Stimulated activated CD8-positive, alpha-beta memory T cell treated with anti-CD3 and anti-CD28 coated beads, Interleukin-15, amount 100 ng/mL, for 4 hours (primary cell): ENCODE measurements at regions not wholly inside any gene's neighbourhood (a gene's known extent, or its start where the extent isn't known, plus 50 kb on each side); places are given as distances from the start of the nearest gene placed in this dataset.

Experiments
- DNase-seq, 2 donors: peaks; one replicate each; pipeline ENCODE4 v3.0.0-alpha.2; 2020; ENCODE audit warnings: low read depth in 2 of 2

DNA sequence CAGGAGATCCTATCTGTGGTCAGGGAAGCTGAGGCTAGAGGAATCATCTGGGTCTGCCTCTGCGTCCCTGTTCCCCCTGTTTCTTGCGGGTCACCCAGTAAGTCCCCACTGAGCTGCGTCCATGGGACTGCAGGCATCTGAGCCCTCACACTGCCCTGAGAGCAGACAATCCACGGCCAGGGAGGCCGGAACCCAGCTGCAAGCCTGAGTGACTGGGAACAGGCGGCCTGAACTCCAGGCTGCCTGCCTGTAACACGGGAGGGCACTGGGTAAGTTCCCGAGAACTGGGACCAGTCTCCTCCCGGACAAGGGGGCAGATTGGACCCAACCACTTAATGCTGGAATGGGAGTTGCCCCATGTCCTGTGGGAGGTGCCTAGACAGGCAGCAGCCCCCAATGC lies 727.4 kb downstream of the BRD1 start:
- DNase-seq, result no peak

DNA sequence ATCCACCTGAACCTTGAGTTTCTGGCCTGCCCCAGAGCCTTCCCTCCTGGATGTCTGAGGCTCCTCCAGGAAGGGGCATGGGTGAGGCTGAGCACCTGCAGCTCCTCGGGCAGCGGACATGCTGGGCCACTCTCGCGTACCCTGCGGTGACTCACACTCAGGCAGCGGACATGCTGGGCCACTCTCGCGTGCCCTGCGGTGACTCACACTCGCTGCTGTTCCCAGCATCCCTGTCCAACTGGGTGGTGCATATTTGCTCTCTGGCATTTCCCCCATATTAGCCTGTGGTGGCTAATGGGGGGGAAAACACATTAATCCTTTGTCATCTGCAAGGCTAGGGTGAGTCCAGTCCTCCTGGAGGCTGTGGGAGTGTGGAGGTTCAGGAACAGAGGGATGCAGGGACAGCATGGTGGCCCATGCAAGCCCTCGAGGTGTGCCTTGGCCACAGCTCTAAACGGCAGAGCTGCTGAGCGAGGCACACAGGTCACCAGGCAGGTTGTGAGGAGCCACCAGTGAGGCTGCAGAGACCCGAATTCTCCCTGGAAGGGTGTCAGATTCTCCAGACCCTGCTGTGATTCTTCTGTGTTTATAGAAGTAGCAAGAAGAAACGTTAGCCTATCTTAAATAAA lies 728.1 kb downstream of the BRD1 start:
- DNase-seq, result no peak

DNA sequence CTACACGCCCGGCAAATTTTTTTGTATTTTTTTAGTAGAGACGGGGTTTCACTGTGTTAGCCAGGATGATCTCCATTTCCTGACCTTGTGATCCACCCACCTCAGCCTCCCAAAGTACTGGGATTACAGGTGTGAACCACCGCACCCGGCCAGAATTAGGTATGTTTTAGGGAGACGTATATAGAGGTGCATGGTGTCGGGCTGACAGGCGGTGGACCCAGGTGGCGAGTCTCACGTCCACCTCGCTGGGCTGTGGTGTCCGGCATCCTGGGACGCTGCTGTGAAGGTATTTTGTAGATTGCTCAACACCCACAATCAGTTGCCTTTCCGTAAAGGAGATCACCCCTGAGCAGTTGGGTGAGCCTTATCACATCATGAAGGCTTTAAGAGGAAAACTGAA lies 728.6 kb downstream of the BRD1 start:
- DNase-seq, result no peak

DNA sequence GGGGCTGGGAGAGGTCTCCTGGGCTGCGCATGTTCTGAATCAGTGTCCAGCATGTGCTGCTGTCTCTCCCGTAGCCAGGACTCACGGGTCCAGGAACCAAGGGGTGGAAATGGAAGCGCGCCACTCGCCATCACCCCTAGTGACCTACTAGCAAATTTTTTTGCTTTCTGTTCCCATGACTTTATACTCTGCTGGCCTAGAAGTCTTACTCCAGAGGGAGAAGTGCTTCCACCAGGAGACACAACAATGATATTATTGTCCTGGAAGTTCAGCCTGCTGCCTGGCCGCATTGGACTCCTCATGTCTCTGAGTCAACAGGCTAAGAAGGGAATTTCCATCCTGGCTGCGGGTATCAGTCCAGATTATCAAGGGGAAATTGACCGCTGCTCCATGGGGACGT lies 729.7 kb downstream of the BRD1 start:
- no peak for DNase-seq

DNA sequence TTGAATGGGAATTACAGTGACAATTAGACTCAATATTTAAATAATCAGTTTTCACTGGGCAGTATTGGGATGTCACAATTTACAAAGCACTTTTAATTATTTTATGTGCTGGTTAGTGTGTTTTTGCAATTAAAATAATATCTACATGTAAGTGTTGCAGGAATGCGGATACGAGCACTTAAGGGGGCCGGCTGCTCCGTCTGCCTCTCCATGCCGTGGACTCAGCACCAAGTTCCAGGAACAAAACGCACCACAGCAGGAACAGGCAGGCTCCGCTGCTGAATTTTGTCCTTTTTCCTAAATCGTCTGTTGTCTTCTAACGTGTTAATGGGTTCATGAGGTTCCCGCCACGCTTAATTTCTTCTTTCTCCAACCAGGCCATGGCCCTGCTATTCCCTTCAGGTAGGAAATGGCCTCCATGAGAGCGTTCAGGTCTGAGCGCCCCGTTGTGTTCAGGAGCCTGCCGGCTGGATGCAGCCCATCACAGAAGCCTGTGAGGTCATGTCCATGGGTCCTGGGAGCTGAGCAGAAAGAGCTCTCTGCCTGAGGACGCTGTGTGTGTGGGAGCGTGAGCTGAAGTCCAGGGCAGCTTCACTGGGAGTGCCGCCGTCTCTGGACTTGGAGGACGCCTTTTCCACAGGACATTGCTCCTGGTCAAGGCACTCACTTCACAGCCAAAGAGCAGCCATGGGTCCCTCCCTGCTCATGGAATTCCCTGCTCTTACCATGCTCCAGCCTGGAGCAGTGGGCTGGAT lies 730.3 kb downstream of the BRD1 start:
- DNase-seq, result no peak

DNA sequence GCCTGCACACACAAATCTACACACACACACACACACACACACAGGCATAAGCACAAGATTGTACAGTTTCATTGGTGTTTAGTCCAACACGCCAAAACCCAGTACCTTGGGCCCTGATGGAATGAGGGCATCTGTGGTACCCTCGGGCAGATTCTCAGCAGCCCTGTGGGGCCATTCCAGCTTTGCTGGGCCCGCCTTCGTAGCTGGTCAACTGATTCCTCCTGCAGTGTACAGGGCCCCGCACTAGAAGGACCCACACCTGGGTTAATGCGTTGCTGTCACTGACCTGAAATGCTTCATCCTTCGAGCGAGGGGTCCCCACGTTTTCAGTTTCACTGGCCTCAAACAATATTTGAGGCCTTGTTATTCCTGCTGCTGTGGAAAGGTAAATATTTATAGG lies 731.2 kb downstream of the BRD1 start:
- DNase-seq, result no peak

DNA sequence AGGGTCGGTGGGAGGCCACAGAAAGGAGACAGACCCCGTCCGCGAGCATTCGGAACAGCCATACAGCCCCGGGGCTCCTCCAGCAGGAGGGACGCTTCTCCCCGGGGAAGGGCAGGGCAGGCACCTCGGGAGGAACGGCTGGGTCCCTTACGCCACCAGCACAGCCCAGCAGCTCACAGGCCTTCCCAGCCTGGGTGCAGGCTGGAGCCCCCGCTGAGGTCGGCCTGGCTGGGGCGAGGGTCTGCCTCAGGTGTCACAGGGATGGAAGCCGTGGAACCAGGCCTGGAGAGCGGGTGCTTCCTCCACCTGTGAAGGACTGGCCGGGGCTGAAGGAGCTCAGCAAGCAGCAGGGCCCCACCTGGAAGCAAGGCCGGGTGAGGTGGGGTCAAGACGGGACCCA lies 732.3 kb downstream of the BRD1 start:
- DNase-seq, result no peak

DNA sequence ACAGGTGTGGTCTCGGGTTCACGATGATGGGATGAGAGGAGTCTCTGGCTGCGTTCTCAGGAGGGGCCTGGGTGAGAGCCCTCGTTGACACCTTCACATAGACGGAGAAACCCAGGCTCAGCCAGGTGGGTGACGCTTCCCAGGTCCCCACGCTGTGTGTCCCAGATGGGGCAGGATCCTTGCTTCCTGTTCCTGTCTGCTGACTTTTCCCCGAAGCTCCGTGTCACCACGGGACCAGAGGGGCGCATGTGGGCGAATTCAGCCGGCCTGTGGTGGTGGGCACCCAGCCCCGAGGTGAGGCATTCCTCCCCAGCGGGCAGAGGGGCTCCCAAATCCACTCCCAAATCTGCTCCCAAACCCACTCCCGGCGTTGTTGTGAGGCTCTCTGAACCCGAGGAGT lies 732.8 kb downstream of the BRD1 start:
- DNase-seq, result no peak

DNA sequence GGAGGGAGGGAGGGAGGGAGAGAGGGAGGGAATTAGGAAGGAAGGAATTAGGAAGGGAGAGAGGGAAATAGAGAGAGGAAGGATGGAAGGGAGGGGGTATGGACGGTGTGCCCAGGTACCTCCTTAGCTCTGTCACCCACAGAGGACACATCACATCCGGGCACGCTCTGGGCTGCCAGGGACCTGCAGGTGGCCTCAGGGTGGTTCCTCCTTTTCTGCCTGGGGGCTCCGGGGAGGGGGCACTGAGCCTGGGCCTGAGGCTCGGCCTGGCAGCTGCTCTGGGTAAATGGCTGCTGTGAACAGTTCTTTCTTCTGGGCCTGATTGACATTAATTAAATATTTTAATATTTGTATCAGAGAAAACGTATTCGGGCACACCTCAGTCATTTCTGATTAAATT lies 733.5 kb downstream of the BRD1 start:
- DNase-seq, result no peak

DNA sequence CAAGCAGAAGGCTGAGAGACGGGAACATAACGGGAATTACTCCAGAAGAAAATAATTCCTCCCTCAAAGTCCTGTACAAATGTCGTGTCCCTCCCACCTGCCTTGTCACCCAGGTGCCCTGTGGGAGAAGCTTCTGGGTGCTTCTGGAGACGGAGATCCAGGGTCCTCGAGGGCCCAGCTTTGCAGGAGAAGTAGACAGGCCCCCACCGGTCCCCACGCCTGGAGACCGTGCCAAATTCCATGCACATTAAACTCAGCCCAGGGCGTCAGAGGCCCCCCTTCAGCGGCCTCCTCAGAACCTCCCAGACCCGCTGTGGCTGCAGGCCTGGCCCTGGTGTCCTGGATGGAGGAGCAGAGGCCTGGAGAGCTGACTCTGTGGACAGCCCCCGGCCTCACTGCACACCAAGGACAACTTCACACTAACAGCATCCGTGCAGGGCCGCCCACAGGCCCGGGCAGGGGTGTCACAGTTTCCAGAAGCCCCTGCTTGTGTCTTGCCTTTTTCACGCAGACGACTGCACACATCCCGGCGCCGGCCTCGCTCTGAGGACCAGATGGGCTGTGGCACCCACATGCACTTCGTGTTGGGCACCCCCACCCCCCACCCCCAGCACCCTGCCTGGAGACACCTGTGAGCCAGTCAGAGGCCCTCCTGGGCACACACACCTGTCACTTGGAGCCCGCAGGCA lies 734.3 kb downstream of the BRD1 start:
- no peak for DNase-seq

DNA sequence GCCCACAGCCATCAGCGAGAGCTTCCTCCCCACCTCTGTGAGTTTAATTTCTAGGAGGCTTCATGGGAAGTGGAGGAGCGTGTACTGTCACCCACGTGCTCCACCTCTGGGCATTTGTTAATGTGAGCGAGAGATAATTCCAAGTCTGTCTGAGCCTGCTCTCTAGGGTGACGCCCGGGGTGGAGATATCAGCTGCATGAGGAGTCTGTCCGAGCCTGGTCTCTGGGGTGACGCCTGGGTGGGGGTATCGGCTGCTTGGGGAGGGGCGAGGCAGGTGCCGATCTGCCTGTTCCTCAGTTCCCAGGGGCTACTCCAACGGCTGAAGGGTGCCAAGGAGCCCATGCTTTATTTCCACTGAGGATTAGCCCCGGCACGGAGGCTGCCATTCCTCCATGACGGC lies 735.0 kb downstream of the BRD1 start:
- no peak for DNase-seq

DNA sequence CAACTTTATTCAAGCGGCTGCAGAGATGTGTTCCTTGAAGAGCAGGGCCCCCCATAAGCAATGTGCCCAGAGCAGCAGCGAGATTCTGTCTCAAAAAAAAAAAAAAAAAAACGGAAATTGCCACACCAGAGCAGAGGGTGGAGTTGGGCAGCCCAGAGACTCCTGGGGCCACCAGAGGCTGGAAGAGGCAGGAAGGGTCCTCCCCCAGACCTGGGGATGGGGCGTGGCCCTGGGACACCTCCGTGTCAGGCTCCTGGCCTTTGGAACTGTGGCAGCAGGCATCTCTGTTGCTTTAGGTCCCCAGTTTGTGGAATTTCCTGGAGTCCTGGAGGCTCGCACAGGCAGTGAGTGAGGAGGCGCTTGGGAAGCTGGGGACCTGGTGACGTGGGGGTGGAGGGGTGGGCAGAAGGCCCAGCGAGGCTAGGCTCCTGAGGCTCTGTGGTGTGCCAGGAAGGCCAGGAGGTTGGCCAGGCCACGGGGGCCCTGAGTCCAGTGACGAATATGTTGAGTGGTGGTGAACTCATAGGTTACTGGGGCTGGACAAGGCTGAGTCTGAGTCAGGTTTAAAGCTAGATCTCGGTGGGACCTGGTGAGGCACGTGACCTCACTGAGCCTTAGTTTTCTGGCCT lies 735.6 kb downstream of the BRD1 start:
- no peak for DNase-seq

DNA sequence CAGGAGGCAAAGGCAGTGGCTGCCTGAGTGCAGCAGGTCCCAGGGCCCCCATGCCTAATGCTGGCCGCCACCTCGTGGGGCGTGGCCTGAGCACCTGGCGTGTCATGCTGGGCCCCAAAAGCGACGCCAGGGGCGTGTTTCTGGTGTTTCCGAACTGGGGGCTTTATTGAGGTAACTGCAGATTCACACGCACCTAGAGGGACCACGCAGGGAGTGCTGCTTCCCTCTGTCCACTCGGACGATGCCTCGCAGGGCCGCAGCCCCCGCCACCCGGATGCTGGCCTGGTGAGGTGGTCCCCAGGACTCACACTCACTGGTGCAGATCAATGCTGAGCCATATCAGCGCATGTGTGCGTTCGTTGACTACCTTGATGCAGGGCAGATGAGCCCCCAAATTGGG lies 736.2 kb downstream of the BRD1 start:
- DNase-seq, result no peak

DNA sequence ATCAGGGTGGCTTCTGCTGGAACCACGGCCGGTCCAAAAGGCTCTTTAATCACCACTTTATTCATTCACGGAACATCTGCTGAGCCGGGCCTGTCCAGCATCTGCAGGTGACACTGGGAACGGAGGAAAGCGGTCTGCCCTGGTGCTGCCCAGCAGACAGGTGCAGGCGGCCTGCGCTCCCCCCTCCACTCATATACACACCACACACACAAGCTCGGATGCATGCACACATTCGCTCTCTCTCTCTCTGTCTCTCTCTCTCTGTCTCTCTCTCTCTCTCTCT lies 736.9 kb downstream of the BRD1 start:
- no peak for DNase-seq

DNA sequence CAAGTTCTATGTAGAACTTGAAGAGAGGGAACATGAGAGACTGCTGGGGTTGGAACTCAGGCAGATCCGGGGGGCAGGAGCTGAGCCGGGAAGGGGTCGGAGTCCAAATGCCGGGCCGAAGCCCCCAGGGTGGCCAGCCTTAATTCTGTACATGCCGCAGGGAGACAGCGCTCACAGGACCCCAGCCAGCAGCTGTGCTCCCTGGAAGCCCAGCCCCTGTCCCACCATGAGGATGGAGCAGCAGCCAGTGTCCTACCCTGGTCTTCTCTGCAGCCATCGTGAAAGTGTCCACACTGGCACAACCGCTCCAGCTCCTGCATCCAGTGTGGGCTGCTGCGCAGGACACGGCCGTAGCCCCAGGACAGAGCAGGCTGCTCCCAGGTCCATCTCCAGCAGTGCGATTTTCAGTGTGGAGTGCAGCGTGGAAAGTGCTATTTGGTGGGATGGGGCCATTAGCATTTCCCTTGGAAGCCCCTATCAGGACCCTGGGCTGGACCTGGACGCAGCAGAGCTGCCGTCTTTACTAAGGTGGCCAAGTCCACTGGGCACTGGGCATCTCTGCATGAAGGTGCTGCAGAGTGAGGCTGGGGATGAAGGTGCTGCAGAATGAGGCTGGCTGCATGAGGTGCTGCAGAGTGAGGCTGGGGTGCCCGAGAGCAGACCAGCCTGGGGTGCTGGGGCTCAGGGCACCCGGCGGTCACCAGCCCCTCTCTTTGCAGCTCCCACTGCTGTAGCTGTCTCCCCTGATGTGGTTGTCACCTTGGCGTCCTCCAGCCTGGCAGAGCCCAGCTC lies 737.4 kb downstream of the BRD1 start:
- no peak for DNase-seq

DNA sequence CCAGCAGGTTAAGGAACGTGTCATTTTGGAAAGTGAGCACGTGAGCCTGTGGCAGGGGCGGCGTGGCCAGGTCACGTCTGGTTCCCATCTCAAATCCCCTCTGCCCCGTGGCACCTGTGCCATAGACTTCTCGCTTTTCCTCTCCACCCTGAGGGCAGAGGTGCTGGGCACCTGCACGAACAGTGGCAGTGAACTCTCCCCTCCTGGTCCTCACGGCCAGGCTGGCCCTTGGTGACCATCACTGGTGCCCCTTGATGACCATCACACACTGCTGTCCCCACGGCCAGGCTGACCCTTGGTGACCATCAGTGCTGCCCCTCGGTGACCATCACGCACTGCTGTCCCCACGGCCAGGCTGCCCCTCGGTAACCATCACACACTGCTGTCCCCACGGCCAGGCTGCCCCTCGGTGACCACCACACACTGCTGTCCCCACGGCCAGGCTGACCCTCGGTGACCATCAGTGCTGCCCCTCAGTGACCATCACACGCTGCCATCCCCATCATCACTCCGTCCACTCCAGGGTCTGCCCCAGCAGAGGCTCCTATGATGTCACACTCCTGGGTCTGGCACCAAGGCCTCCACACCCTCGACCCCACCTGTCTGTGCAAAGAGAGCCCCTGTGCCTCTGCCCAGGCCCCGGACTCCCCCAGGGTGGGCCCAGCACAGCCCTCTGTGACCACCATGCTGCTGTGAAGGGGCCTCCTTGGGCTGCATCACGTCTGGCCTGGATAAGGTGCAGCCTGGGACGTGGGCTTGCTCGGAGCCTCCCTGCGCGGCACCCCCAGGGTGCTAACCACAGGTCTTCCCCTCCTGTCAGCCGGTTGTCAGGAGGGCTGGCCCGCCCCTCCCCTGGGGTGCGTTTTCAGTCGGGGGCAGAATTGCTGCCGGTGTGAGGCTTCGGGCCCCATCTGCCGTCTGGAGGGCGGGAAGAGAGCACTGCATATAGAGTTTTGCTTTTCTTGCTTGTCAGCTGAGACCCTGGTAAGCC lies 738.6 kb downstream of the BRD1 start:
- DNase-seq, result no peak

DNA sequence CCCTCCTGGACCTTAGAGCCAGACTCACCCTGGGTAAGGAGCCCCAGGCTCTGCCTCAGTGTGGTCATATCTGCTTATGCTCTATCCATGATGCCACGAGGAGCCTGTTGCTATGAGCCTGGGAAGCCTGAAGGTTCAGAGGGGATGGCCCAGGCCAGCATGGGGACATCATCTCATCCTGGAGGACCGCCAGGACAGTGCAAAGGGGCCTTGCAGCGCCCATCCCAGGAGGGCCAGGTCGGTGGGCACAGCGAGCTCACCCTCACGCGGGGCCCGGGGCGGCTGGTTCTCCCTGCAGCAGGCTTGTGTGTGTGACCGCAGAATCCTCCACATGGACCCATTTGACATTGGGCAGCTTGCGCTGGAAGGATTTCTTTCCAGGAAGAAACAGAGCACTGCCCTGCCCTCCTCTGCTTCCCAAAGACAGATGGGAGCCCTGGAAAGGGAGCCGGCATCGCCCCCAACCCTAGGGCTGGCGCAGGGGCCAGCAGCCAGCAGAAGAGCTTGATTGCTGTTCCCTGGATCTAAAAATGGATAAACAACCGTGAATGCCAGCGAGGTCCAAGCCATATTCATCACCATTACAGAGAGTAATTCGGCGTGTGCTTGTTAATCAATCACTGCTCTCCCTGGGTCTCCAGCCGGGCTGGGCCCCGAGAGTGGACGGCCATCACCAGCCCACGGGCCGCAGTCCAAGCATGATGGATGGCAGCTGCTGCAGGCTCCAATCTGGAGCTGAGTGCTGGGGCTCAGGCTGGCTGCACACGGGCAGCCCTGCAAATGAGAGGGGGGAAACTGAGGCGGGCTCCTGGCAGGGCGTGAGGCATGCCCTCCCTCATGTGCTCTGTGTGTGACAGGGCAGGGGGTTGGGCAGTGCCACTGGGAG lies 739.7 kb downstream of the BRD1 start:
- no peak for DNase-seq

DNA sequence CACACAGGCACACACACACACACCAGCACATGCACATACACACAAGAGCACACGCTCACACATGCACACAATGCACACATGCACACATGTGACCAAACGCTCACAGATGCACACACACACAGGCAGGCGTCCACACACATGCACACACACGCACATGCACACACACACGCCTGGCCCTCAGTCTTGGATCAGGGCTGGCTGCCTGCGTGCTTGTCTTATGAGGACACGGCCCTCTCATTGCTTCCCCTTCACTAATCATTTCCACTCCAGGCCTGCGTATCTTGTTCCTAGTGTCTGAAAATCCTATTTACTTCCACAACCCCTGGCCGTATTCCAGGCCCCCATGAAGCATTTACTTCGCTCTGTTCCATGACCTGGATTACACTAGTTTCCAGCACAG lies 740.5 kb downstream of the BRD1 start:
- no peak for DNase-seq

DNA sequence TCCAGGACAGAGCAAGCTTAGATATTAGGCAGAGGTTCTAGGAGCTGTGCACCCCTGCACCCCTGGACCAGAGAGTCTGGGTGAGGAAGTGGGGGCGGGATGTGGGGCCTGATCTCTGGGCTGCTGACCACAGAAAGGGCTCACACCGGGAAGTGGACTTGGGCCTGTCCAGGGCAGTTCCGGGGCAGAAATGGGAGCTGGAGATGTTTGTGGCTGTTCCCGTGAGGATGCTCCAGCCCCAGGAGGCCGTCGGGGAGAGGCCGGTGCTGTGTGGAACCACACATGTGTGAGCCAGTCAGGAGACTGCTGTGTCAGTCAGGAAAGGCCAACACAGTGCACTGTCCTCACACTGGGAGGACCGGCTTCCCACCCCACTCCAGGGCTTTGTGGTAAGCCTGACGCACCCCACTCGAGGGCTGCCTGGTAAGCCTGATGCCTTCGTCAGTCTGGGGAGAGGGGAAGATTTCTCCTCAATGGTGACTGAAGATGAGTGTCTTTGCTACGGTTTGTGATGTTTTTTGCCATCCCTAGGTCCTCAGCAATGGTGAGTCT lies 741.0 kb downstream of the BRD1 start:
- DNase-seq, result no peak

DNA sequence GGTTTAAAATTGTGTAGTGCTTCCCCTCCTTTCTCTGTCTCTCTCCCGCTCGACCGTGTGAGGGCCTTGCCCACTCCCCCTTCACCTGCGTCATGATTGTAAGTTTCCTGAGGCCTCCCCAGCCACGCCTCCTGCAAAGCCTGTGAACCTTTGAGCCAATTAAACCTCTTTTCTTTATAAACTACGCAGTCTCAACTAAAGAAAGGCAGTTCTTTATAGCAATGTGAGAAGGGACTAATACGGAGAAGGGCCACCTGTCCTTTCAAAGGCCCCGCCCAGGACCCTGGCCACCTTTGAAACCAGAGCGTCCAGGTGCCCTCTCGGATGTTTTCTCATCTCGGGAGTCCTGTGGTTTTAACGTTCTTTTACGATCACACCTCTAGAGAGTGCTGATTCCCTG lies 741.5 kb downstream of the BRD1 start:
- no peak for DNase-seq
